ENCODE measurements at regions not wholly inside any gene's neighbourhood (a gene's known extent, or its start where the extent isn't known, plus 50 kb on each side); places are given as distances from the start of the nearest gene placed in this dataset.
A peak's percentile ranks its signal among the peaks of the same experiment; 100 is the strongest.
"Not testable (repeated sequence)": the region's sequence is repeated elsewhere in the genome, so short reads cannot be mapped to it uniquely, and the experiment has no call there.

DNA sequence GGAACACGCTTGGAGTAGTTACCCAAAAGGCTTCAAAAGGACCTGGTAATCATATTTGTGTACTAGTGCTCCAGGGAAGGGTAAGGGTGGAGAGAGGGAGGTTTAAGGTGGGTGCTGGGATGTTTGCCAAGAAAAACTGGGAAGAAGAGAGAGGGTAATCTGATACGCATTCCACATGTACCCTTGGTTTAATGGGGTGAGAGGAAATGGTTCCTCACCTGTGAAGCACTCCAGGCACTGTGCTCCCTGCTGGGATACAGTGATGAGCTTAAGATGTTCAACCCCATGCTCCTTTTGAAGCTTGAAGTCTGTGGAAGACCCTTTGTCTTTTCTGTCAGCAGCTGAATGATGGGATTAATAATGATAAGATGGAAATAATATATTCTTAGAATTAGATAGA lies 98.4 kb downstream of the COX7C start:
- TF ChIP-seq, protein P1, sequence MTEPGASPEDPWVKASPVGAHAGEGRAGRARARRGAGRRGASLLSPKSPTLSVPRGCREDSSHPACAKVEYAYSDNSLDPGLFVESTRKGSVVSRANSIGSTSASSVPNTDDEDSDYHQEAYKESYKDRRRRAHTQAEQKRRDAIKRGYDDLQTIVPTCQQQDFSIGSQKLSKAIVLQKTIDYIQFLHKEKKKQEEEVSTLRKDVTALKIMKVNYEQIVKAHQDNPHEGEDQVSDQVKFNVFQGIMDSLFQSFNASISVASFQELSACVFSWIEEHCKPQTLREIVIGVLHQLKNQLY (CRISPR knock-in tag; IDR thresholded peaks at IDR 0.05), result no peak
- peak; percentile 82 for TF ChIP-seq ZNF423 (CRISPR knock-in tag; IDR thresholded peaks at IDR 0.05)
- Mint-ChIP-seq H3K36me3 (no peaks in the 10 kb centered on the region), H3K4me3 (no peak overlapping the region), H3K27ac (no peak overlapping the region), H3K4me1 (peaks cover 14% of the 10 kb centered on the region), H3K27me3 (ENCODE audit: low read depth) (no peaks in the 10 kb centered on the region), H3K9me3 (no peaks in the 10 kb centered on the region)
- CTCF ChIA-PET, result interaction anchor here (0.5 kb wide), 1 partner anchor 150 kb away, joined by 3 read pairs; no protein-coding TSS in a partner anchor
- DNase-seq (ENCODE audit: low spot score) (no peak), ATAC-seq (peak; percentile 74)
- POLR2A ChIA-PET, result no interaction called here

DNA sequence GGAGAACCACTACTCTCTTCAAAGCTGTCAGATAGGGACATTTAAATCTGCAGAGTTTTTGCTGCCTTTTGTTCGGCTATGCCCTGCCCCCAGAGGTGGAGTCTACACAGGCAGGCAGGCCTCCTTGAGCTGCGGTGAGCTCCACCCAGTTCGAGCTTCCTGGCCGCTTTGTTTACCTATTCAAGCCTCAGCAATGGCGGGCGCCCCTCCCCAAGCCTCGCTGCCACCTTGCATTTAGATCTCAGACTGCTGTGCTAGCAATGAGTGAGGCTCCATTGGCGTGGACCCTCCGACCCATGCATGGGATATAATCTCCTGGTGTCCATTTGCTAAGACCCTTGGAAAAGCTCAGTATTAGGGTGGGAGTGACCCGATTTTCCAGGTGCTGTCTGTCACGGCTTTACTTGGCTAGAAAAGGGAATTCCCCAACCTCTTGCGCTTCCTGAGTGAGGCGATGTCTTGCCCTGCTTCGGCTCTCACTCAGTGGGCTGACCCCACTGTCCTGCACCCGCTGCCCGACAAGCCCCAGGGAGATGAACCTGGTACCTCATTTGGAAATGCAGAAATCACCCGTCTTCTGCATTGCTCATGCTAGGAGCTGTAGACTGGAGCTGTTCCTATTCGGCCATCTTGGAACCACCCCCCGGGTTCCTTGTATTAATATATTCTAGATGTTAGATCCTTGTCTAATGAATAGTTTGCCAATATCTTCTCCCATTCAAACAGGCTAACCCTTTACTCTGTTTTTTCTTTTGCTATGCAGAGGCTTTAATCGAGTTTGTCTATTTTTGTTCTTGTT lies 113.8 kb downstream of the COX7C start:
- ATAC-seq; DNase-seq (ENCODE audit: low spot score); H3K4me1 Mint-ChIP-seq; POLR2A ChIA-PET; H3K4me3 Mint-ChIP-seq; H3K27ac Mint-ChIP-seq; H3K27me3 Mint-ChIP-seq (ENCODE audit: low read depth); CTCF ChIA-PET: not testable (repeated sequence)
- Mint-ChIP-seq H3K36me3 (peaks cover 17% of the 10 kb centered on the region), H3K9me3 (peaks cover 33% of the 10 kb centered on the region)

DNA sequence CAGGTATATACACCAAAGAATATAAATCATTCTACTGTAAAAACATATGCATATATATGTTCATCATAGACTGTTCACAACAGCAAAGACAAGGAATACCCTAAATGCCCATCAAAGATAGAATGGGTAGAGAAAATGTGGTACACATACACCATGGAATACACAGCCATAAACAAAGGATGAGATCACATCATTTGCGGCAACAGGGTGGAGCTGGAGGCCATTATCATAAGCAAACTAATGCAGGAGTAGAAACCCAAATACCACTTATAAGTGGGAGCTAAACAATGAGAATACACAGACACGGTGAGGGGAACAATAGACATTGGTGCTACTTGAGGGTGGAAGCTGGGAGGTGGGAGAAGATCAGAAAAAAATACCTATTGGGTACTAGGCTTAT lies 117.6 kb downstream of the COX7C start:
- peaks cover 4% of the 10 kb centered on the region; the same call in 1 of the 2 replicates for H3K4me1 Mint-ChIP-seq
- ChIA-PET CTCF (no interaction called here), POLR2A (no interaction called here)
- DNase-seq (ENCODE audit: low spot score), result no peak
- H3K9me3 Mint-ChIP-seq, result peaks cover 41% of the 10 kb centered on the region
- TF ChIP-seq, protein P2, sequence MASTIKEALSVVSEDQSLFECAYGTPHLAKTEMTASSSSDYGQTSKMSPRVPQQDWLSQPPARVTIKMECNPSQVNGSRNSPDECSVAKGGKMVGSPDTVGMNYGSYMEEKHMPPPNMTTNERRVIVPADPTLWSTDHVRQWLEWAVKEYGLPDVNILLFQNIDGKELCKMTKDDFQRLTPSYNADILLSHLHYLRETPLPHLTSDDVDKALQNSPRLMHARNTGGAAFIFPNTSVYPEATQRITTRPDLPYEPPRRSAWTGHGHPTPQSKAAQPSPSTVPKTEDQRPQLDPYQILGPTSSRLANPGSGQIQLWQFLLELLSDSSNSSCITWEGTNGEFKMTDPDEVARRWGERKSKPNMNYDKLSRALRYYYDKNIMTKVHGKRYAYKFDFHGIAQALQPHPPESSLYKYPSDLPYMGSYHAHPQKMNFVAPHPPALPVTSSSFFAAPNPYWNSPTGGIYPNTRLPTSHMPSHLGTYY (CRISPR knock-in tag; IDR thresholded peaks at IDR 0.05), result no peak
- TF ChIP-seq ZBTB21 (CRISPR knock-in tag; IDR thresholded peaks at IDR 0.05; ENCODE audit: borderline replicate concordance), result no peak
- no peak for TF ChIP-seq SMAD4 (CRISPR knock-in tag; IDR thresholded peaks at IDR 0.05)
- TF ChIP-seq, protein P3, sequence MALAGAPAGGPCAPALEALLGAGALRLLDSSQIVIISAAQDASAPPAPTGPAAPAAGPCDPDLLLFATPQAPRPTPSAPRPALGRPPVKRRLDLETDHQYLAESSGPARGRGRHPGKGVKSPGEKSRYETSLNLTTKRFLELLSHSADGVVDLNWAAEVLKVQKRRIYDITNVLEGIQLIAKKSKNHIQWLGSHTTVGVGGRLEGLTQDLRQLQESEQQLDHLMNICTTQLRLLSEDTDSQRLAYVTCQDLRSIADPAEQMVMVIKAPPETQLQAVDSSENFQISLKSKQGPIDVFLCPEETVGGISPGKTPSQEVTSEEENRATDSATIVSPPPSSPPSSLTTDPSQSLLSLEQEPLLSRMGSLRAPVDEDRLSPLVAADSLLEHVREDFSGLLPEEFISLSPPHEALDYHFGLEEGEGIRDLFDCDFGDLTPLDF (CRISPR knock-in tag; IDR thresholded peaks at IDR 0.05), result no peak
- TF ChIP-seq, protein P4, sequence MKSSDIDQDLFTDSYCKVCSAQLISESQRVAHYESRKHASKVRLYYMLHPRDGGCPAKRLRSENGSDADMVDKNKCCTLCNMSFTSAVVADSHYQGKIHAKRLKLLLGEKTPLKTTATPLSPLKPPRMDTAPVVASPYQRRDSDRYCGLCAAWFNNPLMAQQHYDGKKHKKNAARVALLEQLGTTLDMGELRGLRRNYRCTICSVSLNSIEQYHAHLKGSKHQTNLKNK (CRISPR knock-in tag; IDR thresholded peaks at IDR 0.05), result no peak
- TF ChIP-seq, protein P5, sequence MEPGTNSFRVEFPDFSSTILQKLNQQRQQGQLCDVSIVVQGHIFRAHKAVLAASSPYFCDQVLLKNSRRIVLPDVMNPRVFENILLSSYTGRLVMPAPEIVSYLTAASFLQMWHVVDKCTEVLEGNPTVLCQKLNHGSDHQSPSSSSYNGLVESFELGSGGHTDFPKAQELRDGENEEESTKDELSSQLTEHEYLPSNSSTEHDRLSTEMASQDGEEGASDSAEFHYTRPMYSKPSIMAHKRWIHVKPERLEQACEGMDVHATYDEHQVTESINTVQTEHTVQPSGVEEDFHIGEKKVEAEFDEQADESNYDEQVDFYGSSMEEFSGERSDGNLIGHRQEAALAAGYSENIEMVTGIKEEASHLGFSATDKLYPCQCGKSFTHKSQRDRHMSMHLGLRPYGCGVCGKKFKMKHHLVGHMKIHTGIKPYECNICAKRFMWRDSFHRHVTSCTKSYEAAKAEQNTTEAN (CRISPR knock-in tag; IDR thresholded peaks at IDR 0.05), result no peak
- no peak for TF ChIP-seq NFE2L1 (CRISPR knock-in tag; IDR thresholded peaks at IDR 0.05)
- TF ChIP-seq GRHL2 (CRISPR knock-in tag; IDR thresholded peaks at IDR 0.05; ENCODE audit: insufficient replicate concordance, severe bottlenecking), result no peak
- TF ChIP-seq, protein P6, sequence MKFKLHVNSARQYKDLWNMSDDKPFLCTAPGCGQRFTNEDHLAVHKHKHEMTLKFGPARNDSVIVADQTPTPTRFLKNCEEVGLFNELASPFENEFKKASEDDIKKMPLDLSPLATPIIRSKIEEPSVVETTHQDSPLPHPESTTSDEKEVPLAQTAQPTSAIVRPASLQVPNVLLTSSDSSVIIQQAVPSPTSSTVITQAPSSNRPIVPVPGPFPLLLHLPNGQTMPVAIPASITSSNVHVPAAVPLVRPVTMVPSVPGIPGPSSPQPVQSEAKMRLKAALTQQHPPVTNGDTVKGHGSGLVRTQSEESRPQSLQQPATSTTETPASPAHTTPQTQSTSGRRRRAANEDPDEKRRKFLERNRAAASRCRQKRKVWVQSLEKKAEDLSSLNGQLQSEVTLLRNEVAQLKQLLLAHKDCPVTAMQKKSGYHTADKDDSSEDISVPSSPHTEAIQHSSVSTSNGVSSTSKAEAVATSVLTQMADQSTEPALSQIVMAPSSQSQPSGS (CRISPR knock-in tag; IDR thresholded peaks at IDR 0.05; ENCODE audit: borderline replicate concordance, low read depth), result no peak
- TF ChIP-seq, protein P7, sequence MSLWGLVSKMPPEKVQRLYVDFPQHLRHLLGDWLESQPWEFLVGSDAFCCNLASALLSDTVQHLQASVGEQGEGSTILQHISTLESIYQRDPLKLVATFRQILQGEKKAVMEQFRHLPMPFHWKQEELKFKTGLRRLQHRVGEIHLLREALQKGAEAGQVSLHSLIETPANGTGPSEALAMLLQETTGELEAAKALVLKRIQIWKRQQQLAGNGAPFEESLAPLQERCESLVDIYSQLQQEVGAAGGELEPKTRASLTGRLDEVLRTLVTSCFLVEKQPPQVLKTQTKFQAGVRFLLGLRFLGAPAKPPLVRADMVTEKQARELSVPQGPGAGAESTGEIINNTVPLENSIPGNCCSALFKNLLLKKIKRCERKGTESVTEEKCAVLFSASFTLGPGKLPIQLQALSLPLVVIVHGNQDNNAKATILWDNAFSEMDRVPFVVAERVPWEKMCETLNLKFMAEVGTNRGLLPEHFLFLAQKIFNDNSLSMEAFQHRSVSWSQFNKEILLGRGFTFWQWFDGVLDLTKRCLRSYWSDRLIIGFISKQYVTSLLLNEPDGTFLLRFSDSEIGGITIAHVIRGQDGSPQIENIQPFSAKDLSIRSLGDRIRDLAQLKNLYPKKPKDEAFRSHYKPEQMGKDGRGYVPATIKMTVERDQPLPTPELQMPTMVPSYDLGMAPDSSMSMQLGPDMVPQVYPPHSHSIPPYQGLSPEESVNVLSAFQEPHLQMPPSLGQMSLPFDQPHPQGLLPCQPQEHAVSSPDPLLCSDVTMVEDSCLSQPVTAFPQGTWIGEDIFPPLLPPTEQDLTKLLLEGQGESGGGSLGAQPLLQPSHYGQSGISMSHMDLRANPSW (CRISPR knock-in tag; conservative IDR thresholded peaks at IDR 0.05; ENCODE audit: low read depth), result no peak
- TF ChIP-seq TCF7 (CRISPR knock-in tag; IDR thresholded peaks at IDR 0.05; ENCODE audit: low read depth), result no peak
- no peak for TF ChIP-seq SOX15 (CRISPR knock-in tag; IDR thresholded peaks at IDR 0.05)
- TF ChIP-seq ZNF232 (CRISPR knock-in tag; IDR thresholded peaks at IDR 0.05), result no peak
- TF ChIP-seq IRF2 (CRISPR knock-in tag; IDR thresholded peaks at IDR 0.05; ENCODE audit: borderline replicate concordance, low read depth), result no peak
- TF ChIP-seq RORB (CRISPR knock-in tag; IDR thresholded peaks at IDR 0.05), result no peak
- TF ChIP-seq ZNF138 (CRISPR knock-in tag; conservative IDR thresholded peaks at IDR 0.05), result no peak
- TF ChIP-seq FOXK1 (CRISPR knock-in tag; IDR thresholded peaks at IDR 0.05), result no peak
- no peak for TF ChIP-seq ZNF396 (CRISPR knock-in tag; IDR thresholded peaks at IDR 0.05; ENCODE audit: borderline replicate concordance)
- TF ChIP-seq FOXP1 (CRISPR knock-in tag; IDR thresholded peaks at IDR 0.05; ENCODE audit: borderline replicate concordance), result no peak
- TF ChIP-seq, protein P8, sequence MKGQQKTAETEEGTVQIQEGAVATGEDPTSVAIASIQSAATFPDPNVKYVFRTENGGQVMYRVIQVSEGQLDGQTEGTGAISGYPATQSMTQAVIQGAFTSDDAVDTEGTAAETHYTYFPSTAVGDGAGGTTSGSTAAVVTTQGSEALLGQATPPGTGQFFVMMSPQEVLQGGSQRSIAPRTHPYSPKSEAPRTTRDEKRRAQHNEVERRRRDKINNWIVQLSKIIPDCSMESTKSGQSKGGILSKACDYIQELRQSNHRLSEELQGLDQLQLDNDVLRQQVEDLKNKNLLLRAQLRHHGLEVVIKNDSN (CRISPR knock-in tag; IDR thresholded peaks at IDR 0.05), result no peak
- ATAC-seq, result no peak
- H3K27me3 Mint-ChIP-seq (ENCODE audit: low read depth), result no peaks in the 10 kb centered on the region
- H3K36me3 Mint-ChIP-seq, result peaks cover 17% of the 10 kb centered on the region
- no peak overlapping the region for H3K4me3 Mint-ChIP-seq
- H3K27ac Mint-ChIP-seq, result no peak overlapping the region
